A673 (cell line): ENCODE measurements at regions not wholly inside any gene's neighbourhood (a gene's known extent, or its start where the extent isn't known, plus 50 kb on each side); places are given as distances from the start of the nearest gene placed in this dataset.

ENCODE experiments used
- BruUV-seq: library from RNA; stranded (reverse); fragments of 400-500 nt; replicated peaks from 2 replicates; lab custom pipeline; 2021; lab: Mats Ljungman, UMichigan
- CTCF ChIA-PET: fragments of 300-600 bp; sonication (Branson Sonifier 250); formaldehyde crosslinking; loops from one replicate; lab custom pipeline; 2022; ENCODE audit warnings: antibody characterized with exemption; lab: Charles Lee
- POLR2A ChIA-PET: fragments of 300-600 bp; sonication (Branson Sonifier 250); formaldehyde crosslinking; loops from one replicate; lab custom pipeline; 2022; ENCODE audit warnings: antibody characterized with exemption; ENCODE audit not compliant: low non-redundant PET; lab: Charles Lee
- DNase-seq: peaks from one replicate; pipeline ENCODE4 v3.0.0-alpha.2; 2015; ENCODE audit warnings: low spot score
- H3K27ac ChIP-seq: fragments of 200-600 bp; sonication (generic); 2 replicates; pipeline ENCODE4 v1.5.1; 2016; ENCODE audit warnings: mixed run types, low read depth, mild to moderate bottlenecking, mixed read lengths, antibody characterized with exemption, low read length; ENCODE audit not compliant: poor library complexity, severe bottlenecking
- H3K27me3 ChIP-seq: fragments of 200-600 bp; sonication (generic); replicated peaks from 2 replicates; pipeline ENCODE4 v1.6.1; 2017; ENCODE audit warnings: mixed run types, low read depth, mild to moderate bottlenecking, mixed read lengths, antibody characterized with exemption, low read length; ENCODE audit not compliant: insufficient read depth, poor library complexity
- H3K36me3 ChIP-seq: fragments of 200-600 bp; sonication (generic); 2 replicates; pipeline ENCODE4 v1.6.1; 2016; ENCODE audit warnings: mixed run types, mild to moderate bottlenecking, mixed read lengths, antibody characterized with exemption, low read length; ENCODE audit not compliant: insufficient read depth, poor library complexity, severe bottlenecking
- H3K4me1 ChIP-seq: fragments of 200-600 bp; sonication (generic); 2 replicates; pipeline ENCODE4 v1.6.1; 2017; ENCODE audit warnings: mixed run types, mild to moderate bottlenecking, mixed read lengths, antibody characterized with exemption, low read length; ENCODE audit not compliant: insufficient read depth, poor library complexity, severe bottlenecking
- H3K4me3 ChIP-seq: fragments of 200-600 bp; sonication (generic); 2 replicates; pipeline ENCODE4 v1.5.1; 2016; ENCODE audit warnings: low read depth, mixed run types, mild to moderate bottlenecking, mixed read lengths, low read length; ENCODE audit not compliant: poor library complexity, severe bottlenecking
- H3K9me3 ChIP-seq: fragments of 200-600 bp; sonication (generic); 2 replicates; pipeline ENCODE4 v1.6.1; 2016; ENCODE audit warnings: mixed run types, low read depth, mild to moderate bottlenecking, mixed read lengths, antibody characterized with exemption, low read length; ENCODE audit not compliant: poor library complexity, severe bottlenecking
- EZH2 ChIP-seq: fragments of 200-600 bp; sonication (generic); IDR thresholded peaks from 2 replicates; pipeline ENCODE4 v1.6.1; 2017; ENCODE audit warnings: borderline replicate concordance, low read depth, mild to moderate bottlenecking, mixed read lengths, antibody characterized with exemption, low read length; ENCODE audit not compliant: poor library complexity, severe bottlenecking
- intact Hi-C: fragments of 100-400 bp; cut with micrococcal nuclease; formaldehyde crosslinking; loops from one replicate; pipeline ENCODE4 v1.10.0; 2022; ENCODE audit not compliant: unreplicated experiment
- TF ChIP-seq, protein P1 (sequence below): fragments of 300-800, 200-600 bp; sonication (generic); conservative IDR thresholded peaks from 2 replicates; pipeline ENCODE4 v1.5.1; 2017; ENCODE audit warnings: low read depth, mild to moderate bottlenecking, antibody characterized with exemption, low read length, moderate library complexity, mixed read lengths

DNA sequence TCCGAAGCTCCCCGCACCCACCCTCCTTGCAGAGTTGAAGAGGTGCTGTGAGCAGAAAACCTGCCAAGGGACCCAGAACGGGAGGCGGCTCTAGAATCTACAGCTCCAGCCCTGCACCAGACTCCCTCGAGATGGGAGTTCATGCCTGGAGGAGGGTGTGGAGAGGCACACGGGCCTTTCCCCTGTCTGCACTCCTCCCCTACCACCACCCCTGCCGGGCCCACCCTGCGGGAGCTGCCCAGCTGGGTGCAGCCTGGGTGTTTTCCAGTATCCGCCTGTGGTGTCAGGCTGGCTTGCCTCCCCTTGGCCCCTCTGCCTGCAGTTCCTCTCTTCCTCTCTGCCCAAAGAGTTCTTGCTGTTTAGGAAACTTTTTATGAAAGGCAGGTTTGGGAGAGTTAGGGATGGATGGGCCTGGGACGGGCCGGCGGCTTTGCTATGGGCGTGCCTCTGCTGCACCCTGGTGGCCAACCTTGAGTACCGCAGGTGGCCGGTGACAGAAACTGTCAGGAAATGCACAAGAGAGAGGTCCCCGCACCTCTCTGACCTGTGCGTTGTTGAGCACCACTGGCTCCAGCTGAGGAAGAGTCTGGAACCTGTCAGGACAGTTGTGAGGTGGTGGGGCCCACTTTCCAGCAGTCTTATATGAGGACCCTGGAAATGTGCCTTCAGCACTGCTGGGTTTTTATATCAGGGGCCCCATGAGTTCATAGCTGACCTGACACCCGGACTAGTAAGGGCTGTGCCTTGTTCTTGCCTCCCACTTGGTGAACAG is 354.1 kb downstream of the SEC14L1 start:
- DNase-seq: peak; percentile 84
- no peaks in the 10 kb centered on the region for H3K27me3 ChIP-seq
- no peaks in the 10 kb centered on the region for H3K9me3 ChIP-seq
- ChIA-PET POLR2A (no interaction called here), CTCF (interaction anchor here (0.6 to 1.7 kb wide), 5 partner anchors 65 to 1669 kb away, joined by 3 to 8 read pairs (median 3); no protein-coding TSS in a partner anchor)
- BruUV-seq: no TSS peak
- TF ChIP-seq EZH2: no peak
- TF ChIP-seq, protein P1, sequence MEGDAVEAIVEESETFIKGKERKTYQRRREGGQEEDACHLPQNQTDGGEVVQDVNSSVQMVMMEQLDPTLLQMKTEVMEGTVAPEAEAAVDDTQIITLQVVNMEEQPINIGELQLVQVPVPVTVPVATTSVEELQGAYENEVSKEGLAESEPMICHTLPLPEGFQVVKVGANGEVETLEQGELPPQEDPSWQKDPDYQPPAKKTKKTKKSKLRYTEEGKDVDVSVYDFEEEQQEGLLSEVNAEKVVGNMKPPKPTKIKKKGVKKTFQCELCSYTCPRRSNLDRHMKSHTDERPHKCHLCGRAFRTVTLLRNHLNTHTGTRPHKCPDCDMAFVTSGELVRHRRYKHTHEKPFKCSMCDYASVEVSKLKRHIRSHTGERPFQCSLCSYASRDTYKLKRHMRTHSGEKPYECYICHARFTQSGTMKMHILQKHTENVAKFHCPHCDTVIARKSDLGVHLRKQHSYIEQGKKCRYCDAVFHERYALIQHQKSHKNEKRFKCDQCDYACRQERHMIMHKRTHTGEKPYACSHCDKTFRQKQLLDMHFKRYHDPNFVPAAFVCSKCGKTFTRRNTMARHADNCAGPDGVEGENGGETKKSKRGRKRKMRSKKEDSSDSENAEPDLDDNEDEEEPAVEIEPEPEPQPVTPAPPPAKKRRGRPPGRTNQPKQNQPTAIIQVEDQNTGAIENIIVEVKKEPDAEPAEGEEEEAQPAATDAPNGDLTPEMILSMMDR: peak; percentile 98
- intact Hi-C loops: loop anchor here (1.0 to 5.0 kb wide), 4 partner anchors 65 to 408 kb away; no protein-coding TSS in a partner anchor
- no peak overlapping the region for H3K4me3 ChIP-seq
- H3K4me1 ChIP-seq: peaks cover 5% of the 10 kb centered on the region
- H3K27ac ChIP-seq: no peak overlapping the region
- H3K36me3 ChIP-seq: peaks cover 38% of the 10 kb centered on the region

DNA sequence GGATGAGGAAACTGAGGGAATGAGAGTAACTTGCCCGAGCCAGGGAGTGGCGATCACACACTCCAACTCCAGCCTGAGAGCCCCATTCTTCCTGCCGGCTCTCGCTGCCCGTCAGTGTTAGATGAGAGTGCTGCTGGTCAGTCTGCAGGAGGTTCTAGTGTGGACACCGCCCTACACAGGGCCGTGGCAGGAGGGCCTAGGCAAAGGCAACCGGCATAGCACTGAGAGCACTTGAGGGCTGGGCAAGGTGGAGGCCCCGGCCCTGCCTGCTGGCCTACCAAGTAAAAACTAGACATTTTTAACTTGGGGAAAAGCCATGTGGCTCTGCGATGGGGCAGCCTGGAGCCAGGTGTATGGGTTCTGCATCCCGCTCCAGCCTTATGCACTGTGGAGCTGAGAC is 354.8 kb downstream of the SEC14L1 start:
- POLR2A ChIA-PET: no interaction called here
- no peak for DNase-seq
- peaks cover 32% of the 10 kb centered on the region for H3K36me3 ChIP-seq

GRCh38 chr17:77496401-77496801 is 355.6 kb downstream of the SEC14L1 start:
- intact Hi-C loops: loop anchor here (5.0 kb wide), 1 partner anchor 409 kb away; no protein-coding TSS in a partner anchor
- Histone ChIP-seq H3K27me3 (no peaks in the 10 kb centered on the region), H3K4me1 (peaks cover 5% of the 10 kb centered on the region), H3K36me3 (peaks cover 29% of the 10 kb centered on the region), H3K4me3 (no peak overlapping the region), H3K27ac (no peak overlapping the region), H3K9me3 (no peaks in the 10 kb centered on the region)
- CTCF ChIA-PET: no interaction called here
- BruUV-seq: no TSS peak
- no peak for TF ChIP-seq EZH2
- TF ChIP-seq, protein P1: no peak
- no peak for DNase-seq
- POLR2A ChIA-PET: no interaction called here

More for the DNA sequence above, 354.8 kb downstream of the SEC14L1 start:
- CTCF ChIA-PET: interaction anchor here (0.6 to 1.7 kb wide), 4 partner anchors 66 to 1670 kb away, joined by 3 to 8 read pairs (median 4); no protein-coding TSS in a partner anchor
- intact Hi-C loops: loop anchor here (1.0 to 5.0 kb wide), 4 partner anchors 65 to 408 kb away; no protein-coding TSS in a partner anchor
- TF ChIP-seq EZH2: no peak
- TF ChIP-seq, protein P1: no peak
- no peaks in the 10 kb centered on the region for H3K27me3 ChIP-seq
- no TSS peak for BruUV-seq
- no peak overlapping the region for H3K4me3 ChIP-seq
- H3K27ac ChIP-seq: no peak overlapping the region
- H3K4me1 ChIP-seq: peaks cover 5% of the 10 kb centered on the region
- H3K9me3 ChIP-seq: no peaks in the 10 kb centered on the region
